NCI-H524 treated with DMSO at 0.1 percent for 48 hours (cell line): ENCODE measurements at regions not wholly inside any gene's neighbourhood (a gene's known extent, or its start where the extent isn't known, plus 50 kb on each side); places are given as distances from the start of the nearest gene placed in this dataset.
"Not testable (repeated sequence)": the region's sequence is repeated elsewhere in the genome, so short reads cannot be mapped to it uniquely, and the experiment has no call there.

Source experiments
- DNase-seq: peaks from one replicate; lab custom pipeline; 2025; lab: John Stamatoyannopoulos, UW

DNA sequence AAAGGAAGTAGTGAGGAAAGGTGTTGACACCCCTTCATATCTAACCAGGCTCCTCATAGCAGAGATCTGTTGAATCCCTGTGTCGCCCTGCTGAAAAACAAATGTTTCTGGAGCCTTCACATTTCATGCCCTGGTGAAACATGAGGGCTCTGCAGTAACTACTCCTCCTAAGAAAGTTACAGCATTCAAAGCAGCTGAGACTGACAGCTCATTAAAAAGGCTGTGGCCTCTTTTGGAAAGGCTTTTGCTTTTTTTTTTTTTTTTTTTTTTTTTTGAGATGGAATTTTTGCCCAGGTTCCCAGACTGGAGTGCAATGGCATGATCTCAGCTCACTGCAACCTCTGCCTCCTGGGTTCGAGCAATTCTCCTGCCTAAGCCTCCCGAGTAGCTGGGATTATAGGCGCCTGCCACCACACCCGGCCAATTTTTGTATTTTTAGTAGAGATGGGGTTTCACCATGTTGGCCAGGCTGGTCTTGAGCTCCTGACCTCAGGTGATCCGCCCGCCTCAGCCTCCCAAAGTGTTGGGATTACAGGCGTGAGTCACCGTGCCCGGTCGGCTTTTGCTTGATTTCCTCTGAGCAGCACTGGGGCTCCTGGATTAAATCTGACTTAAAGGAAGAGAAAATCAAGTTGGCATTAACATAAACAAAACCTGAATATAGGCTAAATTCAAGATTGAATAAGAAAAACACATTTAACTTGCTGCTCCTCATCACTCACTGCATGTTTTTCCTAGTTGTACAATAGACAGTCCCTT is 112.9 kb downstream of the PCSK1 start:
- DNase-seq, result not testable (repeated sequence)

GRCh38 chr5:96318569-96319110 is 114.4 kb downstream of the PCSK1 start:
- no peak for DNase-seq

DNA sequence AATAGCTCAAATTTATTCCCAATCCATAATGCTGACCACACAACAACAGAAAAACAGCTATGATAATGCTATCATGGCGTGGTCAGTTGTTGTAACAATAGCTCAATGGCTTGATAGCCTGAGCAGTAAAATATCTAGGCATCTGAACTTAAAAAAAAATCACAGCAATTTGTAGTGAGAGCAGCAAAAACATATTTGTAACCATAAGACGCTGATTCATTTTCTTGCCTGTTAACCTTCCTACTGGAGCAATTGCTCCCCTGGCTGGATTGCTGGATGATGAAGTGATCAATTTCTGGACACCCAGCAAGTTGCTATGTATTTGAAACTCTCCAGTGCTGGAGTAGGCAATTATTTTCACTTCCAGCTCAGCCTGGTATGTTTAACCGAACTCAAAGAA is 115.1 kb downstream of the PCSK1 start:
- no peak for DNase-seq

DNA sequence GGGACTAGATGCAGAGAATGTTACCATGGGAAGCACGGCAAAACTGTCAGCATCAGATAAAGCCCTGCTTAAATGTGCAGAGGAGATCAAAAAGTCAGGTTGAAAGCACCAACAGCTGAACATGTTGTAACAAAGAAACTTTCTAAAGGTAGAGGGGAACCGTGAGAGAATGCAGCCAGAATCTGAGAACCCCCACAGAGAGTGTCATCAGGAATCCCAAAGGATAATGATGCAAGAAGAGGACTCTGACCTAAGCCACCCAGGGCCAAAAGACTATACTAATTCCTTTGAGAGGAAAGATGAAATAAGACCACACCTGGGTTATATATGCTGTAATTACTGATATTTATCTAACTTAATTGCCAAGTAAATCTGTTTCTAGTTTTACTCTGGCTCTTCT is 116.6 kb downstream of the PCSK1 start:
- no peak for DNase-seq

GRCh38 chr5:96316017-96316416 is 117.0 kb downstream of the PCSK1 start:
- no peak for DNase-seq

DNA sequence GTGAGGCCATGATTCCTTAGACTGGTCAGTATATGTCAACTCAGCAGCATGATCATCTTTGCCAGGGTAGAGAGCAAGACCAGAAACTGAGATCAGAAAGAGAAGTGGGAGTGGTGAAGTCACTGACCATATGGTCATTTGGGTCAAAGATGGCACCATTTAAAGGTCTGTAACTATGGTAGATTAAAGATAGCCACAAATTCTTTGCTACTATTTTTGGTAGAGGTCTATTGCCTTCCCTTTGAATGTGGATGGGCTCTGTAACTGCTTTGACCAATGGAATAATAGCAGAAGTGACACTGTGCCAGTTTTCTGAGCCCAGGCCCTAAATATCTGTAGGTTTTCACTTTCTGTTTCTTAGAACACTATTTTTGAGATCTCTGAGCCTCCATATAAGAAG is 117.6 kb downstream of the PCSK1 start:
- no peak for DNase-seq

DNA sequence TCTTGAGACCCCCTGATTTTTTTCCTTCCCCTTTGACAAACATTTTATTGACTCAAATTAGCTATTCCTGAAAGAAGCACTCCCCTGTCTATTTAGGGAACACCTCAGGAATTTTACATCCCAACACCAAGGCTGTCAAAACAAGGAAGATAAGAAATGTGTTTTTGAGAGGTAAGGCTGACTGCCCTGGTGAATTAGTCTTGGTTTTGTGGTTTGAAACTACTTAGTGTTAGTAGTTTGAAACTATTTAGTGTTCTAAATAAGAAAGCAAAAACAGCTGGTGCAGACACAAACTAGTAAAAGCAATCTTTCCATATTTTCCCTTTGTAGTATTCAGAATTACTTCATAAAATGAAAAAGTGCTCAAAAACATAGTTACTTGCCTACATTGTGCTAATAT is 120.7 kb downstream of the PCSK1 start:
- DNase-seq, result no peak

GRCh38 chr5:96307047-96307446 is 126.0 kb downstream of the PCSK1 start:
- DNase-seq, result not testable (repeated sequence)

- DNase-seq, result no peak
Measured at GRCh38 chr5:96302174-96302738, 130.8 kb downstream of the PCSK1 start.

- DNase-seq, result no peak
Measured at GRCh38 chr5:96300976-96301375, 132.1 kb downstream of the PCSK1 start.

- DNase-seq, result no peak
Measured at GRCh38 chr5:96297867-96298266, 135.2 kb downstream of the PCSK1 start.

DNA sequence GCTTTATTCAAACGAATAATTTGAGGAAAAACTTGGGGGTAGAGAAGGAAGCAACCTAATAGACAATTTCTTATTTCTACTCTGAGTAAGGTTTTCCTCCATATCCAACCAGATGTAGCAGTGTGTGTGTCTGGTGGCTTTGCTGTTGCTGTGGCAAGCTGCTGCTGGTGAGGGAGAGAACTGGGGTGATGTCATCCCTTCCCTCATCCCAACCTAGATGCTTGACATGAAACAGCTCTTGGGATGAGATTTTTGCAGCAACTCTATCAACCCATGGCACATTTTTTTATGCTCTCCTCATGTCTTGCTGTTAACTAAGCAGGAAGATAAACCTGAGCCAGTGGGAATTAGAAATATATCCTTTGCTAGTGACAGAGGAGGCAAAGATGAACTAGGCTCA is 135.8 kb downstream of the PCSK1 start:
- DNase-seq, result no peak

DNA sequence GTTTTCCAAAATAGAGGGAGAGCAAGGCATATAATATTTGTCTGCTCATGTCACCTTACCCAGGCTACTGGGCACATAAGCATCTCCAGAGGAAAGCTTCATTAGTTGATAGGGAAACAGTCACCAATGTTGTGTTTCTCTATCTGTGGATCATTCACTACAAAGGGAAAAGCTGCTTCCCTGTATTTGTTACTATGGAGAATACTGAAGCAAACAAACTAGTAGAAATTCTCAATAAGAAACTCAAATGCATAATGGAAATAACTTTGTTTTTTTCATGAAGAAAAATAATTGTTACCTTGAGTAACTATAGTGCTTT is 138.2 kb downstream of the PCSK1 start:
- DNase-seq, result no peak

DNA sequence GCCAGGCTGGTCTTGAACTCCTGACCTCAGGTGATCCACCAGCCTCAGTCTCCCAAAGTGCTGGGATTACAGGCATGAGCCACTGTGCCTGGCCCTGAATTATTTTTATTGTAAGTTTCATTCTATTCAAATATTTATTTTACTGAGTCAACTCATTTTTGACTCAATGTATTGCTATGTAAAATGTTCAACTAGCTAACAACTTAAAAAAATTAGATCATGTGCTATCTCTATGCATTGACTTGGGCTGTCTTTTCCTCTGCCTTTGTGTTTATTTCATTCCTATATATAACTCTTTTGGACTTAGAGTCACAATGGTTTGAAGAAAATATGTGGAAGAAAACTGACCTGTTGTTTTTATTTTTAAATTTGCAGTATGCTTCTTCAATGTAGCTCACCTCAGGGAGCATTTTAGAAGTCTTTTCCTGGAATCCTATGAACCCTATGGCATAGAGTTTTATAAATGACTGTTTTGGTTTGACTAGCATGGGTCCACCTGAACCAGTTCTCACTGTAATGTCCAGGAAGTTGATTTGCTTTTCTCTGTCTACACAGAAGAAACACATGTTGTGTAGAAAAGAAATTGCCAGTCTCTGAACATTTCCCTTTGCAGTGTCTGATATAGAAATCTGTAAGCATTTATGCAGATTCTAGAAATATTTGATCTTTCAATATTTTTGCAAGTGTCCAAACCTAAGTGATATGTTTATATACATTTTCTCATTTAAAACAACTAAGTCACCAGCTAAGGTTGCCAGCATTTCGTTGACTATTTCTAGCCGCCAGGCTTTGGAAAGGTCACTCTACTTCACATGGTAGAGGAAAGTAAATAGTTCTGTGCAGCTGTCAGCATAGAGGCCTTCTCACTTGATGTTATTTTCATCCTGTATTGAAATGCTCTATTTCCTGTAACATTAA is 138.8 kb downstream of the PCSK1 start:
- DNase-seq, result no peak

DNA sequence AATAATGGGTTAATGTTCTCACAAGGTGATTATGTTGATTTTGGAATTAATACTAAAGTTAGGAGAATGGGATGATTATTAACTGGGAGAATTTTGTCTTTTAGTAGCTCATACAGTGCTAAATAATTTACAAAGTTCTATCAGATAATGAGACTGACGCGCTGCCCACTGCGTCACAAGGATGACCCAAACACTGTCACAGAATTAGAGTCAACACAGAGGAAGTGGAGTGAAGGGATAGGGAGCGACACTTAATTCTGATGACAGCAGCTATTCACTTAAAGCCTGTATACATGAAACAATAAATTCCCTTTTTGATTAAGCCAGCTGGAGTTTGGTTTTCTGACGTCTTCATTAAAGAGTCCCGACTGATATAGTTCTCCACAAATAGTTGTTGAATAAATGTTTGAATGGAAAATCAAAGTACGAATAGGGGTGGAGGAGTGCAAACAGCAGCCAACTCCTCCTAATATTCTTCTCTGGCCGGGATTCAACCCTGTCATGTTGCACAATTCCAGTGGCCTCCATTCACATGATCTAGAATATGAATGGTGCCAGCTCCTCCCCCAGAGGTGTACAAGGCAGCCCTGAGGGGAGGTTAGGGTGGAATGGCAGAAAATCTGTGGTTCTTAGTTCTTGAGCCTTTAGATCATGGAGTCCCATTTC is 140.3 kb downstream of the PCSK1 start:
- no peak for DNase-seq

DNA sequence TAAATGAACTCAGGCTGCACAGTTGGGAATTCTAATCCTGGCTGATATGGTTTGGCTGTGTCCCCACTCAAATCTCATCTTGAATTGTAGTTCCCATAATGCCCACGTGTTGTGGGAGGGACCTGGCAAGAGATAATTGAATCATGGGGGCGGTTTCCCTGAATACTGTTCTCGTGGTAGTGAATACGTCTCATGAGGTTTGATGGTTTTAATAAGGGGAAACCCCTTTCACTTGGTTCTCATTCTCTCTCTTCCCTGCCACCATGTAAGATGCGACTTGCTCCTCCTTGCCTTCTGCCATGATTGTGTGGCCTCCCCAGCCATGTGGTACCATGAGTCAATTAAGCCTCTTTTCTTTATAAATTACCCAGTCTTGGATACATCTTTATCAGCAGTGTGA is 143.8 kb downstream of the PCSK1 start:
- DNase-seq, result not testable (repeated sequence)

GRCh38 chr5:96288845-96289185 is 144.2 kb downstream of the PCSK1 start:
- DNase-seq, result no peak

GRCh38 chr5:96288166-96288844 is 144.7 kb downstream of the PCSK1 start:
- DNase-seq, result no peak

- no peak for DNase-seq
Measured at GRCh38 chr5:96287136-96287535, 145.9 kb downstream of the PCSK1 start.

DNA sequence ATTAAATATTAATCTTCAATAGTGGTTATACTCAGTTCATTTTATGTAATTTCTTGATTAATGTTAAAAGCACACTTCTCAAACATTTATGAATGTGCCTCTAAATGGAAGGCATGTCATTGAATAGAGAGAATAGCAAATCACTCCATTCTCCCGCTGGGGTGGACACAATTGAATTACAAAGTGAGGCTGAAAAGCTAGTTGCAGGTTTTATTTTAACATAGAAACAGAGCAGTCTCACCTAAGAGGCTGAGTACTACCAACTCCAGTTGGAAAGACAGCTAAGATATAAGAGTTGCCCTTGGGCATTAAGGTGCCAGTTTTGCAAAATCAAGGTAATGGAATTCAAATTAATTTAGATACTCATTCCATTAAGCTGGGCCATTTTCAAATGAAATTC is 147.2 kb downstream of the PCSK1 start:
- no peak for DNase-seq

GRCh38 chr5:96284727-96285389 is 148.2 kb downstream of the PCSK1 start:
- DNase-seq, result no peak
